Sigmoid colon (tissue), 4 donors: ENCODE measurements at regions not wholly inside any gene's neighbourhood (a gene's known extent, or its start where the extent isn't known, plus 50 kb on each side); places are given as distances from the start of the nearest gene placed in this dataset.

Source experiments
- EP300 ChIP-seq, 4 donors: sonication (generic); formaldehyde crosslinking; IDR thresholded peaks; one replicate each; pipeline ENCODE4 v1.6.1; 2017; ENCODE audit warnings: antibody characterized with exemption in 4 of 4
- POLR2A ChIP-seq, 2 donors: fragments of 450-650 bp; IDR thresholded peaks; one replicate each; pipeline ENCODE4 v1.6.1; 2016; ENCODE audit warnings: antibody characterized with exemption in 2 of 2, mild to moderate bottlenecking in 2 of 2, moderate library complexity in 2 of 2
- POLR2AphosphoS5 ChIP-seq, 4 donors: sonication (generic); formaldehyde crosslinking; IDR thresholded peaks; one replicate each; pipeline ENCODE4 v1.6.1; 2017; ENCODE audit warnings: antibody characterized with exemption in 4 of 4
- TF ChIP-seq, protein P1 (sequence below), 4 experiments: fragments of 450-650 bp in 3 of 4; fragments of 200-600 bp in 1 of 4; IDR thresholded peaks; one replicate each; pipeline ENCODE4 v1.5.1; 2016 to 2019; ENCODE audit warnings: antibody characterized with exemption in 4 of 4, mild to moderate bottlenecking in 3 of 4, moderate library complexity in 2 of 4

DNA sequence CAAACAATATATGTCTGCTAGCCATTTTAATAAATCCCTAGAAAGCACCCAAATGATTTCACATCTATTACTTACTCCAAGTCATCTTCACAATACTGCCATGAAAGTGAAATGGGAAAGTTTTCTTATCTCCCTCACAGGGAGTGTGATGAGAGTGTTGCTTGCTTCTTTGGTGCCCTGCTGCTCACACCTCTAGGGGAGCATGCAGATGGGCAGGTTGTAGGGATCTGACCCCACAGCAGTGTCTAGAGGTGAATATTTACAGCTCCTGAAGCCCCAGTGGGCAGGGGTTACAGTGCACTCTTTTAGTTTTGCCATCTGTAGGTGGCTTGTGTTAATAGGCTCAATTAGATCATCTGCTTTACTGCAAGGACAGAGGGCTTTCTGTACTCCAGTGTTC lies 173.2 kb downstream of the GABRG2 start:
- TF ChIP-seq, protein P1, sequence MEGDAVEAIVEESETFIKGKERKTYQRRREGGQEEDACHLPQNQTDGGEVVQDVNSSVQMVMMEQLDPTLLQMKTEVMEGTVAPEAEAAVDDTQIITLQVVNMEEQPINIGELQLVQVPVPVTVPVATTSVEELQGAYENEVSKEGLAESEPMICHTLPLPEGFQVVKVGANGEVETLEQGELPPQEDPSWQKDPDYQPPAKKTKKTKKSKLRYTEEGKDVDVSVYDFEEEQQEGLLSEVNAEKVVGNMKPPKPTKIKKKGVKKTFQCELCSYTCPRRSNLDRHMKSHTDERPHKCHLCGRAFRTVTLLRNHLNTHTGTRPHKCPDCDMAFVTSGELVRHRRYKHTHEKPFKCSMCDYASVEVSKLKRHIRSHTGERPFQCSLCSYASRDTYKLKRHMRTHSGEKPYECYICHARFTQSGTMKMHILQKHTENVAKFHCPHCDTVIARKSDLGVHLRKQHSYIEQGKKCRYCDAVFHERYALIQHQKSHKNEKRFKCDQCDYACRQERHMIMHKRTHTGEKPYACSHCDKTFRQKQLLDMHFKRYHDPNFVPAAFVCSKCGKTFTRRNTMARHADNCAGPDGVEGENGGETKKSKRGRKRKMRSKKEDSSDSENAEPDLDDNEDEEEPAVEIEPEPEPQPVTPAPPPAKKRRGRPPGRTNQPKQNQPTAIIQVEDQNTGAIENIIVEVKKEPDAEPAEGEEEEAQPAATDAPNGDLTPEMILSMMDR (IDR thresholded peaks at IDR 0.05) = no peak
- TF ChIP-seq POLR2A (IDR thresholded peaks at IDR 0.05) (no peak), EP300 (IDR thresholded peaks at IDR 0.05) (no peak), POLR2AphosphoS5 (IDR thresholded peaks at IDR 0.05) (no peak)
